SK-N-SH (cell line): ENCODE measurements at regions not wholly inside any gene's neighbourhood (a gene's known extent, or its start where the extent isn't known, plus 50 kb on each side); places are given as distances from the start of the nearest gene placed in this dataset.

Source experiments
- CTCF ChIA-PET: fragments of 300-600, 350-600 bp; formaldehyde crosslinking; extraction: SDS; loops from one replicate; lab custom pipeline; 2021; lab: Yijun Ruan, JAX
- POLR2A ChIA-PET: fragments of 350-600 bp; sonication (Branson Sonifier 250); formaldehyde crosslinking; extraction: SDS; loops from one replicate; lab custom pipeline; 2020; ENCODE audit warnings: antibody characterized with exemption, inconsistent platforms; lab: Yijun Ruan, JAX
- DNase-seq: peaks from one replicate; pipeline ENCODE4 v3.0.0; 2012
- H2AFZ ChIP-seq: fragments of 200-600 bp; sonication (generic); 2 replicates; pipeline ENCODE4 v1.8.1; 2016; ENCODE audit warnings: antibody characterized with exemption, mild to moderate bottlenecking, low read depth
- H3F3A ChIP-seq: fragments of 200-600 bp; sonication (generic); replicated peaks from 2 replicates; pipeline ENCODE3; 2016; ENCODE audit warnings: antibody characterized with exemption, mild to moderate bottlenecking; ENCODE audit not compliant: insufficient read depth
- H3K27ac ChIP-seq, 2 experiments: fragments of 200-500 bp in 1 of 2; fragments of 200-600 bp in 1 of 2; sonication (Bioruptor generic) in 1 of 2; sonication (generic), shearing (Covaris generic) in 1 of 2; 2 replicates each; pipeline versions ENCODE4 v1.5.1 to v1.6.1; 2014 to 2016; ENCODE audit warnings: low read depth in 2 of 2, inconsistent platforms in 1 of 2, low read length in 1 of 2, mild to moderate bottlenecking in 1 of 2, mixed read lengths in 1 of 2
- H3K27me3 ChIP-seq: fragments of 200-600 bp; sonication (generic), shearing (Covaris generic); 2 replicates; pipeline ENCODE4 v1.6.1; 2016; ENCODE audit warnings: mixed run types; ENCODE audit not compliant: insufficient read depth
- H3K36me3 ChIP-seq, 2 experiments: fragments of 200-500 bp in 1 of 2; fragments of 200-600 bp in 1 of 2; sonication (Bioruptor generic) in 1 of 2; sonication (generic) in 1 of 2; replicated peaks in 1 of 2; 2 replicates each; pipeline versions ENCODE3 to v1.5.1; 2014 to 2016; ENCODE audit warnings: low read length in 1 of 2, mild to moderate bottlenecking in 1 of 2; ENCODE audit not compliant: insufficient read depth in 2 of 2, control insufficient read depth in 1 of 2
- H3K4me1 ChIP-seq, 2 experiments: fragments of 200-500 bp in 1 of 2; fragments of 200-600 bp in 1 of 2; sonication (Bioruptor generic) in 1 of 2; sonication (generic), shearing (Covaris generic) in 1 of 2; 2 replicates each; pipeline versions ENCODE4 v1.5.1 to v1.6.1; 2014 to 2016; ENCODE audit warnings: low read depth in 1 of 2, low read length in 1 of 2, mixed run types in 1 of 2; ENCODE audit not compliant: insufficient read depth in 2 of 2, control insufficient read depth in 1 of 2
- H3K4me2 ChIP-seq: fragments of 200-600 bp; sonication (generic), shearing (Covaris generic); 2 replicates; pipeline ENCODE4 v1.6.1; 2017; ENCODE audit warnings: mixed run types
- H3K4me3 ChIP-seq, 2 experiments: fragments of 200-500 bp in 1 of 2; fragments of 200-600 bp in 1 of 2; sonication (Bioruptor generic) in 1 of 2; sonication (generic), shearing (Covaris generic) in 1 of 2; 2 replicates each; pipeline versions ENCODE4 v1.5.1 to v1.8.1; 2014 to 2016; ENCODE audit warnings: low read depth in 2 of 2, inconsistent platforms in 1 of 2, low read length in 1 of 2, mild to moderate bottlenecking in 1 of 2, mixed read lengths in 1 of 2, moderate library complexity in 1 of 2
- H3K79me2 ChIP-seq: fragments of 200-600 bp; sonication (generic); 2 replicates; pipeline ENCODE4 v1.8.1; 2017; ENCODE audit warnings: mild to moderate bottlenecking; ENCODE audit not compliant: insufficient read depth
- H3K9ac ChIP-seq: fragments of 200-600 bp; sonication (generic); 2 replicates; pipeline ENCODE4 v1.6.1; 2017; ENCODE audit warnings: mixed run types
- H3K9me2 ChIP-seq: fragments of 200-600 bp; sonication (generic); 2 replicates; pipeline ENCODE4 v1.6.1; 2017; ENCODE audit warnings: mixed run types
- H3K9me3 ChIP-seq: fragments of 200-600 bp; sonication (generic); 2 replicates; pipeline ENCODE4 v1.6.1; 2017; ENCODE audit warnings: mixed run types, mild to moderate bottlenecking, moderate library complexity
- H4K20me1 ChIP-seq: fragments of 200-600 bp; sonication (generic); 2 replicates; pipeline ENCODE4 v1.6.1; 2017; ENCODE audit warnings: mild to moderate bottlenecking, mixed run types; ENCODE audit not compliant: insufficient read depth
- CHD2 ChIP-seq: fragments of 150-350 bp; IDR thresholded peaks from 2 replicates; pipeline ENCODE4 v1.6.1; 2018; ENCODE audit warnings: low read length; ENCODE audit not compliant: partially characterized antibody
- CTCF ChIP-seq: fragments of 200-600 bp; sonication (generic); IDR thresholded peaks from 2 replicates; pipeline ENCODE4 v1.6.1; 2017; ENCODE audit warnings: antibody characterized with exemption, mild to moderate bottlenecking, moderate library complexity
- ELF1 ChIP-seq: IDR thresholded peaks from 2 replicates; pipeline ENCODE4 v1.4.0; 2012
- EP300 ChIP-seq, 2 experiments: IDR thresholded peaks; 2 replicates each; pipeline versions ENCODE4 v1.4.0 to v1.6.1; 2012; ENCODE audit warnings: borderline replicate concordance in 1 of 2, low read depth in 1 of 2, low read length in 1 of 2
- EZH2phosphoT487 ChIP-seq: fragments of 200-600 bp; sonication (generic); IDR thresholded peaks from 2 replicates; pipeline ENCODE4 v1.6.1; 2017; ENCODE audit warnings: low read depth, mixed run types, mild to moderate bottlenecking, antibody characterized with exemption, moderate library complexity, borderline replicate concordance
- GATA2 ChIP-seq: sonication (generic); formaldehyde crosslinking; IDR thresholded peaks from 2 replicates; pipeline ENCODE4 v1.5.0; 2020; ENCODE audit warnings: mild to moderate bottlenecking, missing genetic modification reagents
- JUND ChIP-seq: IDR thresholded peaks from 2 replicates; pipeline ENCODE4 v1.4.0; 2012
- MEF2A ChIP-seq: IDR thresholded peaks from 2 replicates; pipeline ENCODE4 v1.4.0; 2012; ENCODE audit warnings: low read depth, borderline replicate concordance
- MXI1 ChIP-seq: IDR thresholded peaks from 2 replicates; pipeline ENCODE4 v1.6.1; 2012; ENCODE audit warnings: mild to moderate bottlenecking, low read depth, low read length, improper control_type of control experiment
- NFIC ChIP-seq: IDR thresholded peaks from 2 replicates; pipeline ENCODE4 v1.4.0; 2012; ENCODE audit warnings: borderline replicate concordance
- NRF1 ChIP-seq: IDR thresholded peaks from 2 replicates; pipeline ENCODE4 v1.6.1; 2012; ENCODE audit warnings: low read depth, mild to moderate bottlenecking, low read length
- RAD21 ChIP-seq: IDR thresholded peaks from 2 replicates; pipeline ENCODE4 v1.6.1; 2012; ENCODE audit warnings: mild to moderate bottlenecking, low read length
- RCOR1 ChIP-seq: fragments of 150-350 bp; IDR thresholded peaks from 2 replicates; pipeline ENCODE4 v1.6.1; 2017; ENCODE audit warnings: antibody characterized with exemption, low read length
- RFX5 ChIP-seq: IDR thresholded peaks from 2 replicates; pipeline ENCODE4 v1.6.1; 2012; ENCODE audit warnings: mild to moderate bottlenecking, improper control_type of control experiment, low read length
- RXRA ChIP-seq: IDR thresholded peaks from 2 replicates; pipeline ENCODE4 v1.4.0; 2012; ENCODE audit warnings: low read depth, mild to moderate bottlenecking, borderline replicate concordance
- SMC3 ChIP-seq: IDR thresholded peaks from 2 replicates; pipeline ENCODE4 v1.6.1; 2012; ENCODE audit warnings: low read depth, low read length, improper control_type of control experiment
- TAF1 ChIP-seq: IDR thresholded peaks from 2 replicates; pipeline ENCODE4 v1.6.1; 2012; ENCODE audit warnings: low read depth, mild to moderate bottlenecking, low read length, moderate library complexity, borderline replicate concordance
- TEAD4 ChIP-seq: IDR thresholded peaks from 2 replicates; pipeline ENCODE4 v1.4.0; 2012; ENCODE audit warnings: mild to moderate bottlenecking, borderline replicate concordance; ENCODE audit not compliant: insufficient read depth
- USF2 ChIP-seq: fragments of 150-350 bp; IDR thresholded peaks from 2 replicates; pipeline ENCODE4 v1.6.1; 2017; ENCODE audit warnings: antibody characterized with exemption, low read length, low read depth, borderline replicate concordance
- ZBTB33 ChIP-seq: IDR thresholded peaks from 2 replicates; pipeline ENCODE4 v1.4.0; 2012; ENCODE audit warnings: low read depth, borderline replicate concordance
- WGBS: methylation state at CpG from one replicate; pipeline ENCODE4 v1.1.6; 2017; ENCODE audit warnings: low lambda C conversion rate; 5-methylcytosine and 5-hydroxymethylcytosine counted together

GRCh38 chr9:82799286-82799685, 263.7 kb downstream of the RASEF start:
- DNase-seq: no peak
- H2AFZ ChIP-seq: no peak overlapping the region
- H3K9me2 ChIP-seq: no peaks in the 10 kb centered on the region
- TF ChIP-seq RAD21: no peak
- no peak for TF ChIP-seq ZBTB33
- no peak for TF ChIP-seq MEF2A
- no peak for TF ChIP-seq TAF1
- no peak for TF ChIP-seq RCOR1
- no peak for TF ChIP-seq TEAD4
- TF ChIP-seq RFX5: no peak
- no peak for TF ChIP-seq EZH2phosphoT487
- TF ChIP-seq MXI1: no peak
- TF ChIP-seq CTCF: no peak
- no peak for TF ChIP-seq GATA2 (CRISPR knock-in tag)
- ChIA-PET CTCF (no interaction called here), POLR2A (no interaction called here)
- WGBS: 41% methylated on average over 4 of the region's 4 CpGs
- H3F3A ChIP-seq: no peaks in the 10 kb centered on the region
- H3K9me3 ChIP-seq: no peaks in the 10 kb centered on the region
- no peak overlapping the region for H3K27ac ChIP-seq
- no peak overlapping the region for H3K9ac ChIP-seq
- no peaks in the 10 kb centered on the region for H3K79me2 ChIP-seq
- H3K4me1 ChIP-seq: peaks cover 0 to 5% of the 10 kb centered on the region in 2 experiments; a peak in 2 of 4 replicates
- no peaks in the 10 kb centered on the region for H3K27me3 ChIP-seq
- no peaks in the 10 kb centered on the region for H3K36me3 ChIP-seq
- no peak overlapping the region for H3K4me3 ChIP-seq
- H3K4me2 ChIP-seq: no peak overlapping the region
- H4K20me1 ChIP-seq: no peaks in the 10 kb centered on the region

- Histone ChIP-seq H3K4me1 (no peaks in the 10 kb centered on the region), H2AFZ (no peak overlapping the region), H3K4me3 (no peak overlapping the region), H3K9me3 (no peaks in the 10 kb centered on the region), H3F3A (no peaks in the 10 kb centered on the region), H3K4me2 (no peak overlapping the region), H3K27ac (no peak overlapping the region), H3K36me3 (no peaks in the 10 kb centered on the region), H4K20me1 (no peaks in the 10 kb centered on the region), H3K79me2 (no peaks in the 10 kb centered on the region), H3K9me2 (no peaks in the 10 kb centered on the region), H3K9ac (no peak overlapping the region), H3K27me3 (no peaks in the 10 kb centered on the region)
- ChIA-PET CTCF (interaction anchor here (0.7 to 2.2 kb wide), 8 partner anchors 15 to 278 kb away, joined by 3 to 8 read pairs (median 4); no protein-coding TSS in a partner anchor), POLR2A (no interaction called here)
- no peak for DNase-seq
- WGBS: 50% methylated on average over 5 of the region's 5 CpGs
- TF ChIP-seq ELF1 (no peak), CTCF (0 out of 2 replicates have a peak, but pooled peaks have one; percentile 8), JUND (no peak), SMC3 (peak; percentile 24; the same call in 1 of the 2 replicates), NFIC (no peak), ZBTB33 (no peak), RXRA (no peak), USF2 (no peak), EP300 (IDR thresholded peaks at IDR 0.05; ENCODE audit: borderline replicate concordance in 1 of 2, low read depth in 1 of 2, low read length in 1 of 2) (no peak), NRF1 (no peak), CHD2 (no peak)
These were observed 257.9 kb downstream of the RASEF start for GRCh38 chr9:82805027-82805426.
